Cardiac fibroblast (primary cell): ENCODE measurements at regions not wholly inside any gene's neighbourhood (a gene's known extent, or its start where the extent isn't known, plus 50 kb on each side); places are given as distances from the start of the nearest gene placed in this dataset.

ENCODE experiments used
- DNase-seq, 2 donors: peaks; one replicate each; pipeline versions ENCODE4 v3.0.0 to v3.0.0-alpha.2; 2010; ENCODE audit warnings: low read depth in 2 of 2
- H3K4me3 ChIP-seq, 2 donors: replicated peaks in 1 of 2; 1 replicate in 1 of 2; 2 replicates in 1 of 2; pipeline ENCODE4 v1.5.1; 2011; ENCODE audit warnings: low read depth in 2 of 2, low read length in 2 of 2, mild to moderate bottlenecking in 2 of 2, moderate library complexity in 1 of 2
- CTCF ChIP-seq: IDR thresholded peaks from one replicate; pipeline ENCODE4 v1.5.1; 2011; ENCODE audit warnings: low read depth, mild to moderate bottlenecking, low read length, inconsistent platforms

- H3K4me3 ChIP-seq, result no peak overlapping the region
- no peak for TF ChIP-seq CTCF
- DNase-seq, result peak in 1 of 2 donors; percentile 4
These were observed 116.8 kb upstream of the PAM start for GRCh38 chr5:102638316-102638715.

GRCh38 chr5:102638912-102639652, 116.0 kb upstream of the PAM start:
- H3K4me3 ChIP-seq, result no peak overlapping the region
- no peak for TF ChIP-seq CTCF
- DNase-seq, result no peak

- TF ChIP-seq CTCF, result no peak
- DNase-seq, result no peak
- no peak overlapping the region for H3K4me3 ChIP-seq
These were observed 105.4 kb upstream of the PAM start for GRCh38 chr5:102649731-102650130.

- peak in 1 of 2 donors; percentile 15 for DNase-seq
- no peak for TF ChIP-seq CTCF
- H3K4me3 ChIP-seq, result no peak overlapping the region
These were observed 103.6 kb upstream of the PAM start for GRCh38 chr5:102651466-102651865.

- peak in 1 of 2 donors; percentile 6 for DNase-seq
- no peak for TF ChIP-seq CTCF
- no peak overlapping the region for H3K4me3 ChIP-seq
These were observed 100.4 kb upstream of the PAM start for GRCh38 chr5:102654559-102655349.

- H3K4me3 ChIP-seq, result no peak overlapping the region
- no peak for TF ChIP-seq CTCF
- DNase-seq, result no peak
These were observed 96.0 kb upstream of the PAM start for GRCh38 chr5:102659151-102659550.
